ENCODE measurements at regions not wholly inside any gene's neighbourhood (a gene's known extent, or its start where the extent isn't known, plus 50 kb on each side); places are given as distances from the start of the nearest gene placed in this dataset.

GRCh38 chr6:134379599-134379998 lies 61.7 kb upstream of the SGK1 start:
- intact Hi-C loops (cut with DNase I), result no loop called here

GRCh38 chr6:134379076-134379475 lies 61.2 kb upstream of the SGK1 start:
- intact Hi-C loops (cut with DNase I), result no loop called here

More at GRCh38 chr6:134379599-134379998, 61.7 kb upstream of the SGK1 start:
- no peak for DNase-seq (ENCODE audit: low spot score)

GRCh38 chr6:134378426-134378825 lies 60.5 kb upstream of the SGK1 start:
- intact Hi-C loops (cut with DNase I), result no loop called here

More at GRCh38 chr6:134379076-134379475, 61.2 kb upstream of the SGK1 start:
- DNase-seq (ENCODE audit: low spot score), result no peak

GRCh38 chr6:134376785-134377184 lies 58.9 kb upstream of the SGK1 start:
- intact Hi-C loops (cut with DNase I), result no loop called here
- DNase-seq (ENCODE audit: low spot score), result no peak

More at GRCh38 chr6:134378426-134378825, 60.5 kb upstream of the SGK1 start:
- no peak for DNase-seq (ENCODE audit: low spot score)

- no peak for DNase-seq (ENCODE audit: low spot score)
- intact Hi-C loops (cut with DNase I), result no loop called here
Observed at GRCh38 chr6:134375220-134375580, 57.3 kb upstream of the SGK1 start.

GRCh38 chr6:134374491-134375219 lies 56.7 kb upstream of the SGK1 start:
- no peak for DNase-seq (ENCODE audit: low spot score)
- intact Hi-C loops (cut with DNase I), result no loop called here

- intact Hi-C loops (cut with DNase I), result no loop called here
Observed at GRCh38 chr6:134373993-134374392, 56.1 kb upstream of the SGK1 start.

GRCh38 chr6:134373282-134373922 lies 55.5 kb upstream of the SGK1 start:
- peak; percentile 82 for DNase-seq (ENCODE audit: low spot score)
- intact Hi-C loops (cut with DNase I), result no loop called here

More at GRCh38 chr6:134373993-134374392, 56.1 kb upstream of the SGK1 start:
- no peak for DNase-seq (ENCODE audit: low spot score)

GRCh38 chr6:134372603-134373281 lies 54.8 kb upstream of the SGK1 start:
- intact Hi-C loops (cut with DNase I), result no loop called here
- peak; percentile 89 for DNase-seq (ENCODE audit: low spot score)

- intact Hi-C loops (cut with DNase I), result no loop called here
Observed at GRCh38 chr6:134368670-134369069, 50.8 kb upstream of the SGK1 start.

More at GRCh38 chr6:134368670-134369069, 50.8 kb upstream of the SGK1 start:
- no peak for DNase-seq (ENCODE audit: low spot score)
